Endodermal cell (in vitro differentiated cells): ENCODE measurements at regions not wholly inside any gene's neighbourhood (a gene's known extent, or its start where the extent isn't known, plus 50 kb on each side); places are given as distances from the start of the nearest gene placed in this dataset.
A peak's percentile ranks its signal among the peaks of the same experiment; 100 is the strongest.

Experiments
- DNase-seq: peaks from one replicate; pipeline ENCODE4 v3.0.0-alpha.2; 2017
- H3K27ac ChIP-seq: 2 replicates; pipeline ENCODE4 v1.5.1; 2013; ENCODE audit warnings: mild to moderate bottlenecking, low read depth, low read length, moderate library complexity
- H3K27me3 ChIP-seq: 2 replicates; pipeline ENCODE4 v1.6.1; 2013; ENCODE audit warnings: mild to moderate bottlenecking, low read length, moderate library complexity; ENCODE audit not compliant: insufficient read depth, control insufficient read depth, poor library complexity, severe bottlenecking
- H3K36me3 ChIP-seq: 2 replicates; pipeline ENCODE4 v1.7.0; 2013; ENCODE audit warnings: mild to moderate bottlenecking, low read length, moderate library complexity; ENCODE audit not compliant: control insufficient read depth, insufficient read depth
- H3K4me1 ChIP-seq: one replicate; pipeline ENCODE4 v1.7.0; 2013; ENCODE audit warnings: low read length; ENCODE audit not compliant: control insufficient read depth, insufficient read depth
- H3K4me3 ChIP-seq: 2 replicates; pipeline ENCODE4 v1.5.1; 2013; ENCODE audit warnings: mild to moderate bottlenecking, low read length, moderate library complexity
- H3K9ac ChIP-seq: 2 replicates; pipeline ENCODE4 v1.6.1; 2013; ENCODE audit warnings: mild to moderate bottlenecking, low read length, moderate library complexity; ENCODE audit not compliant: poor library complexity, severe bottlenecking; ENCODE audit errors: extremely low read depth
- H3K9me3 ChIP-seq: 2 replicates; pipeline ENCODE4 v1.6.1; 2013; ENCODE audit warnings: mild to moderate bottlenecking, low read length, moderate library complexity; ENCODE audit not compliant: control insufficient read depth
- H3K27ac Mint-ChIP-seq: 2 replicates; pipeline ENCODE4 v1.8.0; 2020; ENCODE audit warnings: mixed read lengths
- H3K27me3 Mint-ChIP-seq: 2 replicates; pipeline ENCODE4 v1.8.0; 2021; ENCODE audit warnings: mild to moderate bottlenecking, mixed read lengths; ENCODE audit not compliant: insufficient read depth
- H3K36me3 Mint-ChIP-seq: 2 replicates; pipeline ENCODE4 v1.8.0; 2020; ENCODE audit warnings: low read depth, mixed read lengths
- H3K4me1 Mint-ChIP-seq: 2 replicates; pipeline ENCODE4 v1.8.0; 2020; ENCODE audit warnings: mixed read lengths
- H3K4me3 Mint-ChIP-seq: 2 replicates; pipeline ENCODE4 v1.8.0; 2020; ENCODE audit warnings: mild to moderate bottlenecking, moderate library complexity, mixed read lengths
- H3K9me3 Mint-ChIP-seq: 2 replicates; pipeline ENCODE4 v1.8.0; 2020; ENCODE audit warnings: mild to moderate bottlenecking, mixed read lengths
- CTCF ChIP-seq: fragments of 200-600 bp; sonication (generic); conservative IDR thresholded peaks from 2 replicates; pipeline ENCODE4 v1.5.0; 2021; ENCODE audit warnings: antibody characterized with exemption, mild to moderate bottlenecking
- WGBS, 2 experiments: methylation state at CpG; one replicate each; pipeline versions ENCODE4 v1.1.5 to v1.1.7; 2013; ENCODE audit warnings: missing lambda C conversion rate in 2 of 2, mixed read lengths in 1 of 2; ENCODE audit not compliant: insufficient coverage in 1 of 2, insufficient read length in 1 of 2; 5-methylcytosine and 5-hydroxymethylcytosine counted together

- no peaks in the 10 kb centered on the region for H3K36me3 Mint-ChIP-seq
- Histone ChIP-seq H3K9ac (no peak overlapping the region), H3K9me3 (no peaks in the 10 kb centered on the region), H3K4me1 (peaks cover 13% of the 10 kb centered on the region), H3K36me3 (no peaks in the 10 kb centered on the region), H3K27me3 (peaks cover 26% of the 10 kb centered on the region), H3K27ac (no peak overlapping the region), H3K4me3 (no peak overlapping the region)
- DNase-seq: no peak
- H3K27ac Mint-ChIP-seq: no peak overlapping the region
- peaks cover 79% of the 10 kb centered on the region for H3K27me3 Mint-ChIP-seq
- no peak overlapping the region for H3K4me3 Mint-ChIP-seq
- TF ChIP-seq CTCF: no peak
- H3K4me1 Mint-ChIP-seq: peaks cover 22% of the 10 kb centered on the region
- 91 to 100% methylated on average over 3 of the region's 3 CpGs for WGBS, 2 experiments
- no peaks in the 10 kb centered on the region for H3K9me3 Mint-ChIP-seq
These were observed 265.6 kb downstream of the CDC5L start for GRCh38 chr6:44653091-44653490.

- peaks cover under 1% of the 10 kb centered on the region for H3K9me3 Mint-ChIP-seq
- WGBS, 2 experiments: 89 to 100% methylated on average over 2 to 10 of the region's 10 CpGs
- no peak overlapping the region for H3K4me3 ChIP-seq
- H3K27ac ChIP-seq: no peak overlapping the region
- H3K27me3 Mint-ChIP-seq: peaks cover 72% of the 10 kb centered on the region
- H3K27me3 ChIP-seq: peaks cover 26% of the 10 kb centered on the region
- no peak overlapping the region for H3K9ac ChIP-seq
- H3K36me3 Mint-ChIP-seq: no peaks in the 10 kb centered on the region
- peaks cover 22% of the 10 kb centered on the region for H3K4me1 Mint-ChIP-seq
- DNase-seq: no peak
- TF ChIP-seq CTCF: no peak
- H3K4me1 ChIP-seq: peaks cover 13% of the 10 kb centered on the region
- H3K36me3 ChIP-seq: no peaks in the 10 kb centered on the region
- no peak overlapping the region for H3K27ac Mint-ChIP-seq
- H3K9me3 ChIP-seq: peaks cover 4% of the 10 kb centered on the region
- H3K4me3 Mint-ChIP-seq: no peak overlapping the region
These were observed 266.3 kb downstream of the CDC5L start for GRCh38 chr6:44653761-44654218.

GRCh38 chr6:44655412-44656342 lies 268.2 kb downstream of the CDC5L start:
- Histone ChIP-seq H3K9ac (no peak overlapping the region), H3K4me3 (no peak overlapping the region), H3K9me3 (peaks cover 4% of the 10 kb centered on the region), H3K27ac (peak overlapping the region; percentile 56), H3K4me1 (peaks cover 13% of the 10 kb centered on the region), H3K36me3 (no peaks in the 10 kb centered on the region), H3K27me3 (peaks cover 40% of the 10 kb centered on the region)
- peak; percentile 99 for DNase-seq
- Mint-ChIP-seq H3K4me3 (no peak overlapping the region), H3K36me3 (no peaks in the 10 kb centered on the region), H3K4me1 (peaks cover 22% of the 10 kb centered on the region), H3K27ac (peak overlapping the region; percentile 83), H3K27me3 (peaks cover 65% of the 10 kb centered on the region), H3K9me3 (peaks cover 2% of the 10 kb centered on the region)
- 9 to 33% methylated on average over 11 to 26 of the region's 26 CpGs for WGBS, 2 experiments
- peak; percentile 99 for TF ChIP-seq CTCF
